Activated CD4-positive, alpha-beta memory T cell treated with anti-CD3 and anti-CD28 coated beads, Interleukin-2, amount 10 ng/mL, durations not matched to agents 7 days and 5 days (primary cell): ENCODE measurements at regions not wholly inside any gene's neighbourhood (a gene's known extent, or its start where the extent isn't known, plus 50 kb on each side); places are given as distances from the start of the nearest gene placed in this dataset.
"Not testable (repeated sequence)": the region's sequence is repeated elsewhere in the genome, so short reads cannot be mapped to it uniquely, and the experiment has no call there.

Experiments
- CTCF ChIA-PET: fragments of 350-600 bp; sonication (Branson Sonifier 250); formaldehyde crosslinking; loops from one replicate; lab custom pipeline; 2021; ENCODE audit warnings: antibody characterized with exemption, inconsistent platforms; lab: Charles Lee
- POLR2A ChIA-PET: fragments of 350-600 bp; sonication (Branson Sonifier 250); formaldehyde crosslinking; loops from one replicate; lab custom pipeline; 2021; ENCODE audit warnings: antibody characterized with exemption; lab: Charles Lee
- DNase-seq: peaks from one replicate; pipeline ENCODE4 v3.0.0-alpha.2; 2020
- H3K27ac Mint-ChIP-seq: one replicate; pipeline ENCODE4 v1.8.0; 2021; ENCODE audit warnings: mild to moderate bottlenecking, mixed read lengths
- H3K27me3 Mint-ChIP-seq: one replicate; pipeline ENCODE4 v1.8.0; 2021; ENCODE audit warnings: mixed read lengths
- H3K36me3 Mint-ChIP-seq: one replicate; pipeline ENCODE4 v1.8.0; 2021; ENCODE audit warnings: low read depth, mixed read lengths
- H3K4me1 Mint-ChIP-seq: one replicate; pipeline ENCODE4 v1.8.0; 2021; ENCODE audit warnings: mixed read lengths
- H3K4me3 Mint-ChIP-seq: one replicate; pipeline ENCODE4 v1.8.0; 2021; ENCODE audit warnings: mild to moderate bottlenecking, mixed read lengths
- H3K9me3 Mint-ChIP-seq: one replicate; pipeline ENCODE4 v1.8.0; 2021; ENCODE audit warnings: mixed read lengths

DNA sequence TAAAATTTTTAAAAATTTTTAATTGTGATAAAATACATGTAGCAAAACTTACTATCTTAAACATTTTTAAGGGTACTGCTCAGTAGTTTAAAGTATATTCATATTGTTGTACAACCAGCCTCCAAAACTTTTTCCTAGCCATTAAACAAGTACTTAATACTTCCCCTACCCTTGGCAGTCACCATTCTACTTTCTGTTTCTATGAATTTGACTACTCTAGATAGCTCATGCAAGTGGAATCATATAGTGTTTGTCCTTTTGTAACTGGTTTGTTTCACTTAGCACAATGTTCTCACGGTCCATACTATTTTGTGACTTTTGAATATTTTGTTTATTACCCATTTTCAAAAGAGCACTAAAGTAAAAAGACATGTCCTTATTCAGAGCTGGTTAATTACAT, 52.8 kb upstream of the ERV3-1 start:
- peaks cover 45% of the 10 kb centered on the region for H3K36me3 Mint-ChIP-seq
- H3K27ac Mint-ChIP-seq, POLR2A ChIA-PET, DNase-seq, H3K27me3 Mint-ChIP-seq, CTCF ChIA-PET, H3K4me1 Mint-ChIP-seq, H3K4me3 Mint-ChIP-seq, H3K9me3 Mint-ChIP-seq: not testable (repeated sequence)
